Keratinocyte (primary cell): ENCODE measurements at regions not wholly inside any gene's neighbourhood (a gene's known extent, or its start where the extent isn't known, plus 50 kb on each side); places are given as distances from the start of the nearest gene placed in this dataset.

ENCODE experiments used
- CTCF ChIP-seq, 3 experiments: IDR thresholded peaks in 1 of 3; conservative IDR thresholded peaks in 1 of 3; optimal IDR thresholded peaks in 1 of 3; 2 replicates in 2 of 3; 3 replicates in 1 of 3; pipeline versions ENCODE3 to v1.5.1; 2011; ENCODE audit warnings: low read length in 3 of 3, mild to moderate bottlenecking in 3 of 3, moderate library complexity in 2 of 3, control low read depth in 1 of 3, inconsistent platforms in 1 of 3; ENCODE audit not compliant: insufficient read depth in 2 of 3; ENCODE audit errors: extremely low read depth in 1 of 3
- EZH2 ChIP-seq: IDR thresholded peaks from one replicate; pipeline ENCODE4 v1.6.1; 2012; ENCODE audit warnings: inconsistent platforms, mild to moderate bottlenecking, low read length, moderate library complexity

DNA sequence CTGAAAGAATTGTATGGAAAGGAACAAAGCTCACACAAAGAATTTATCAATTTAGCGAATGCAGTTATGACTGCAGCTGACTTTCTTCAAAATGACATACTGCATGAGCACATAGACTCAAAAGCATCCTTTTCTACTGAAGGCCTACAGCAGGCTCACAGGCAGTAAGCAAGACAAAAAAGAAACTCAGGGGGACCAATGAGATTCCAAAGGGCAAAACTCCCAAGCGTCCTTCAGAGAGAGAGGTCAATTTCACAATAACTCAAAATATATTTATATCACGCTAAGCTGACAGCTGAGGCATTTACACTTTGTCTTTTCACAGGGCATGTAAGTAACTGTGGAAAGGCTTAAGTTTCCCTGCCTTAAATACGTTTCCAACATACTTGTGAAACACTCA is 427.9 kb upstream of the RASGRP1 start:
- TF ChIP-seq CTCF (optimal IDR thresholded peaks at IDR 0.05 in 1 of 3, IDR thresholded peaks at IDR 0.05 in 1 of 3, conservative IDR thresholded peaks at IDR 0.05 in 1 of 3; ENCODE audit: extremely low read depth in 1 of 3, insufficient read depth in 2 of 3, low read length in 3 of 3) (no peak), EZH2 (no peak)
